H1 (cell line): ENCODE measurements at regions not wholly inside any gene's neighbourhood (a gene's known extent, or its start where the extent isn't known, plus 50 kb on each side); places are given as distances from the start of the nearest gene placed in this dataset.

ENCODE experiments used
- CTCF ChIA-PET: fragments of 300-600 bp; sonication (Branson Sonifier 250); formaldehyde crosslinking; loops from one replicate; lab custom pipeline; 2021; ENCODE audit not compliant: partially characterized antibody; lab: Charles Lee
- POLR2A ChIA-PET: fragments of 300-600 bp; sonication (Branson Sonifier 250); formaldehyde crosslinking; loops from one replicate; lab custom pipeline; 2021; ENCODE audit warnings: inconsistent platforms; ENCODE audit not compliant: partially characterized antibody; lab: Charles Lee
- DNase-seq, 2 experiments: peaks; one replicate each; pipeline versions ENCODE4 v3.0.0 to v3.0.0-alpha.2; 2010 to 2022; ENCODE audit warnings: low spot score in 2 of 2, low read depth in 1 of 2, mixed read lengths in 1 of 2
- FAIRE-seq: peaks from 2 replicates; lab custom pipeline; 2011; peaks lifted over from hg19 to GRCh38; lab: Jason Lieb, UNC
- H2AFZ ChIP-seq: 2 replicates; pipeline ENCODE4 v1.8.1; 2012; ENCODE audit warnings: low read length, inconsistent platforms
- H2AK5ac ChIP-seq: 2 replicates; pipeline ENCODE4 v1.6.1; 2013; ENCODE audit warnings: low read depth, low read length
- H2BK120ac ChIP-seq: replicated peaks from 2 replicates; pipeline ENCODE3; 2013; ENCODE audit warnings: low read depth, low read length, inconsistent platforms
- H2BK12ac ChIP-seq: 2 replicates; pipeline ENCODE4 v1.6.1; 2013; ENCODE audit warnings: low read depth, low read length
- H2BK15ac ChIP-seq: 2 replicates; pipeline ENCODE4 v1.6.1; 2013; ENCODE audit warnings: low read length
- H2BK20ac ChIP-seq: 2 replicates; pipeline ENCODE4 v1.6.1; 2013; ENCODE audit warnings: low read length
- H2BK5ac ChIP-seq: 2 replicates; pipeline ENCODE4 v1.6.1; 2013; ENCODE audit warnings: low read depth, low read length
- H3K14ac ChIP-seq: 2 replicates; pipeline ENCODE4 v1.6.1; 2013; ENCODE audit warnings: inconsistent platforms; ENCODE audit not compliant: insufficient read length
- H3K18ac ChIP-seq: 2 replicates; pipeline ENCODE4 v1.6.1; 2013; ENCODE audit warnings: low read length; ENCODE audit errors: extremely low read depth
- H3K23ac ChIP-seq: 2 replicates; pipeline ENCODE4 v1.6.1; 2013; ENCODE audit warnings: inconsistent platforms; ENCODE audit not compliant: insufficient read length
- H3K23me2 ChIP-seq: 2 replicates; pipeline ENCODE4 v1.6.1; 2013; ENCODE audit warnings: low read depth, low read length
- H3K27ac ChIP-seq: 2 replicates; pipeline ENCODE4 v1.6.1; 2011; ENCODE audit warnings: low read depth, low read length, inconsistent platforms
- H3K27me3 ChIP-seq, 4 experiments: replicated peaks in 1 of 4; 1 replicate in 1 of 4; 2 replicates in 3 of 4; pipeline versions ENCODE4 v1.6.1 to v1.8.1; 2011 to 2013; ENCODE audit warnings: low read length in 3 of 4, mild to moderate bottlenecking in 3 of 4, inconsistent platforms in 2 of 4, mixed read lengths in 2 of 4, moderate library complexity in 1 of 4; ENCODE audit not compliant: control insufficient read depth in 3 of 4, insufficient read depth in 3 of 4; ENCODE audit errors: extremely low read depth in 1 of 4
- H3K36me3 ChIP-seq, 4 experiments: 2 replicates each; pipeline versions ENCODE4 v1.6.1 to v1.8.1; 2011 to 2013; ENCODE audit warnings: mild to moderate bottlenecking in 4 of 4, low read length in 3 of 4, moderate library complexity in 2 of 4, control low read depth in 1 of 4, inconsistent platforms in 1 of 4; ENCODE audit not compliant: insufficient read depth in 4 of 4, control insufficient read depth in 2 of 4
- H3K4ac ChIP-seq: replicated peaks from 2 replicates; pipeline ENCODE3; 2013; ENCODE audit warnings: low read length, low read depth, mixed read lengths, inconsistent platforms; ENCODE audit not compliant: insufficient read length
- H3K4me1 ChIP-seq, 4 experiments: replicated peaks in 1 of 4; 1 replicate in 1 of 4; 2 replicates in 3 of 4; pipeline versions ENCODE4 v1.6.1 to v1.8.1; 2011 to 2013; ENCODE audit warnings: low read length in 3 of 4, inconsistent platforms in 2 of 4, mixed read lengths in 1 of 4; ENCODE audit not compliant: insufficient read depth in 4 of 4, control insufficient read depth in 3 of 4
- H3K4me2 ChIP-seq, 2 experiments: 2 replicates each; pipeline versions ENCODE4 v1.6.1 to v1.8.1; 2011 to 2013; ENCODE audit warnings: low read depth in 2 of 2, low read length in 2 of 2, control low read depth in 1 of 2, inconsistent platforms in 1 of 2, mild to moderate bottlenecking in 1 of 2; ENCODE audit not compliant: insufficient read depth in 1 of 2
- H3K4me3 ChIP-seq, 4 experiments: fragments of 200-600, 300-600 bp in 1 of 4; sonication (generic), shearing (Covaris generic), sonication (Bioruptor Twin) in 1 of 4; 2 replicates each; pipeline versions ENCODE4 v1.5.1 to v1.8.1; 2011 to 2016; ENCODE audit warnings: low read length in 4 of 4, low read depth in 3 of 4, control low read depth in 2 of 4, inconsistent platforms in 2 of 4, mild to moderate bottlenecking in 2 of 4, mixed read lengths in 1 of 4, moderate library complexity in 1 of 4; ENCODE audit not compliant: insufficient read depth in 2 of 4; ENCODE audit errors: extremely low read depth in 1 of 4
- H3K56ac ChIP-seq: replicated peaks from 2 replicates; pipeline ENCODE3; 2013; ENCODE audit warnings: low read depth, mild to moderate bottlenecking, mixed read lengths, low read length, inconsistent platforms; ENCODE audit not compliant: insufficient read length
- H3K79me1 ChIP-seq: 2 replicates; pipeline ENCODE4 v1.6.1; 2013; ENCODE audit warnings: low read depth, low read length, control low read depth
- H3K79me2 ChIP-seq, 2 experiments: 2 replicates each; pipeline versions ENCODE4 v1.6.1 to v1.8.1; 2012 to 2013; ENCODE audit warnings: low read length in 2 of 2, mild to moderate bottlenecking in 2 of 2, inconsistent platforms in 1 of 2; ENCODE audit not compliant: insufficient read depth in 2 of 2, control insufficient read depth in 1 of 2
- H3K9ac ChIP-seq, 4 experiments: replicated peaks in 1 of 4; 1 replicate in 1 of 4; 2 replicates in 3 of 4; pipeline versions ENCODE4 v1.6.1 to v1.8.1; 2011 to 2013; ENCODE audit warnings: low read depth in 3 of 4, low read length in 3 of 4, control low read depth in 2 of 4, mild to moderate bottlenecking in 2 of 4, moderate library complexity in 2 of 4, inconsistent platforms in 1 of 4; ENCODE audit errors: extremely low read depth in 1 of 4
- H3K9me3 ChIP-seq, 2 experiments: 2 replicates each; pipeline versions ENCODE4 v1.6.1 to v1.8.1; 2012 to 2013; ENCODE audit warnings: mild to moderate bottlenecking in 2 of 2, moderate library complexity in 2 of 2, control low read depth in 1 of 2, inconsistent platforms in 1 of 2, low read depth in 1 of 2, low read length in 1 of 2, mixed read lengths in 1 of 2; ENCODE audit not compliant: insufficient read depth in 2 of 2
- H4K20me1 ChIP-seq, 2 experiments: replicated peaks in 1 of 2; 2 replicates each; pipeline versions ENCODE3 to v1.8.1; 2011 to 2013; ENCODE audit warnings: inconsistent platforms in 2 of 2, low read length in 2 of 2, mild to moderate bottlenecking in 1 of 2; ENCODE audit not compliant: insufficient read depth in 2 of 2, control insufficient read depth in 1 of 2
- H4K5ac ChIP-seq: 2 replicates; pipeline ENCODE4 v1.6.1; 2013; ENCODE audit warnings: low read length, low read depth, mixed read lengths, inconsistent platforms; ENCODE audit not compliant: insufficient read length
- H4K8ac ChIP-seq: 2 replicates; pipeline ENCODE4 v1.8.0; 2013; ENCODE audit warnings: mild to moderate bottlenecking, moderate library complexity, low read length, inconsistent platforms; ENCODE audit not compliant: insufficient read depth; ENCODE audit errors: extremely low read depth
- H4K91ac ChIP-seq: replicated peaks from 2 replicates; pipeline ENCODE3; 2013; ENCODE audit warnings: low read length, mixed read lengths, inconsistent platforms; ENCODE audit not compliant: insufficient read length
- ASH2L ChIP-seq: fragments of 200-600, 300-600 bp; sonication (generic); IDR thresholded peaks from one replicate; pipeline ENCODE4 v1.7.1; 2017; ENCODE audit warnings: low read length
- HDAC2 ChIP-seq, 2 experiments: fragments of 300-600 bp in 1 of 2; sonication (generic) in 1 of 2; IDR thresholded peaks; 2 replicates each; pipeline ENCODE4 v1.6.1; 2011 to 2012; ENCODE audit warnings: low read depth in 2 of 2, low read length in 2 of 2, mild to moderate bottlenecking in 2 of 2, moderate library complexity in 2 of 2, borderline replicate concordance in 1 of 2, inconsistent platforms in 1 of 2
- KDM4A ChIP-seq: IDR thresholded peaks from one replicate; pipeline ENCODE4 v1.7.1; 2012; ENCODE audit warnings: low read depth, mild to moderate bottlenecking, moderate library complexity, low read length, inconsistent platforms; ENCODE audit not compliant: severe bottlenecking
- RBBP5 ChIP-seq: IDR thresholded peaks from 2 replicates; pipeline ENCODE4 v1.7.1; 2012; ENCODE audit warnings: low read depth, mild to moderate bottlenecking, inconsistent platforms, low read length, moderate library complexity, borderline replicate concordance
- RNF2 ChIP-seq: fragments of 200-900, 300-1000 bp; sonication (generic); IDR thresholded peaks from 2 replicates; pipeline ENCODE4 v1.7.1; 2016; ENCODE audit warnings: borderline replicate concordance, low read depth, mild to moderate bottlenecking, antibody characterized with exemption, low read length; ENCODE audit not compliant: poor library complexity, severe bottlenecking; ENCODE audit errors: missing control alignments
- TAF1 ChIP-seq: IDR thresholded peaks from 2 replicates; pipeline ENCODE4 v1.6.1; 2011; ENCODE audit warnings: mild to moderate bottlenecking, low read depth, low read length
- WGBS, 2 experiments: shearing (Covaris generic) in 1 of 2; methylation state at CpG; one replicate each; pipeline versions ENCODE4 v1.1.6 to v1.1.7; 2013 to 2015; ENCODE audit warnings: low lambda C conversion rate in 2 of 2, mixed read lengths in 2 of 2, inconsistent platforms in 1 of 2, low coverage in 1 of 2, missing lambda C conversion rate in 1 of 2; ENCODE audit not compliant: insufficient replicate concordance in 2 of 2, insufficient coverage in 1 of 2, insufficient read length in 1 of 2; ENCODE audit errors: extremely low coverage in 1 of 2, missing lambda C conversion rate in 1 of 2; 5-methylcytosine and 5-hydroxymethylcytosine counted together

DNA sequence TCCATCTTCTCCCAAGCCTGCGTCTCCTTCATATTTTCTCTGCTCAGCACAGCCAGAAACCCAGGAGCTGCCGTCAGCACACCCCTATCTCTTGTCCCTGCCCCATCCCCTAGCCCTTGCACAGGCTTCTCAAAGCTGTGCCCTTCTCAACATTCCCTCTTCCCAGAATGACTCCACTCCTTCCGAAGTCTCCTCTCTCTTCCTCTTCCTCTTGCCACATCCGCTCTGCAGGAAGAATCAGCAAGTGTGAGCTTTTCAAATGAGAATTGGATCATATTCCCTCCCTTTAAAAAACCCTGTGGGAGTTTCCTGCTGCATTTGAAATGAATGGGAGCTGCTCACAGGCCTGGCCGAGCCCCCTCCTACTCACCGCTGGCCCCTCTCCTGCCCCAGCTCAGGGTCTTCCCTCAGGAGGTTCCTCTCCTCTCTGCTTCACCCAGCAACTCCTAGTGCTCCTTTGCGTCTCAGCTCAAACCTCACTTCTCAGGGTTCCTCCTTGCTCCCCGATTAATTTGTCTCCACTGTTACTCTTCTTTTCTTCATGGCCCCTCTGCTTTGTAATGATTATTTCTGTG lies 528.5 kb upstream of the CCDC196 start:
- WGBS, 2 experiments, result 42% methylated on average over 8 of the region's 8 CpGs; no CpG with 5 or more reads in 1 of the 2 experiments
- no peaks in the 10 kb centered on the region for H3K27me3 ChIP-seq
- H3K23ac ChIP-seq, result no peak overlapping the region
- no peaks in the 10 kb centered on the region for H3K23me2 ChIP-seq
- H4K5ac ChIP-seq, result no peak overlapping the region
- no peaks in the 10 kb centered on the region; a peak in 2 of 4 replicates for H3K9me3 ChIP-seq
- H3K4me1 ChIP-seq, result peaks cover 3 to 13% (median 7%) of the 10 kb centered on the region in 4 experiments
- no peak overlapping the region for H2AK5ac ChIP-seq
- POLR2A ChIA-PET, result no interaction called here
- no peaks in the 10 kb centered on the region for H3K36me3 ChIP-seq
- H3K14ac ChIP-seq, result no peak overlapping the region
- H2BK120ac ChIP-seq, result peak overlapping the region; percentile 93
- H3K4ac ChIP-seq, result no peak overlapping the region
- H2BK12ac ChIP-seq, result peak overlapping the region; percentile 55; the same call in 1 of the 2 replicates
- H3K27ac ChIP-seq, result peak overlapping the region; percentile 20; the same call in 1 of the 2 replicates
- peak overlapping the region; percentile 25 to 39; a peak in 1 of 4 replicates for H3K4me2 ChIP-seq
- peak overlapping the region; percentile 79 for H4K91ac ChIP-seq
- H4K8ac ChIP-seq, result 0 out of 2 replicates have a peak overlapping the region, but pooled peaks have one; percentile 39
- H3K4me3 ChIP-seq, result no peak overlapping the region
- peak overlapping the region; percentile 93; the same call in 1 of the 2 replicates for H2BK15ac ChIP-seq
- no peak overlapping the region for H3K9ac ChIP-seq
- no peaks in the 10 kb centered on the region for H4K20me1 ChIP-seq
- H3K79me2 ChIP-seq, result no peaks in the 10 kb centered on the region
- DNase-seq, result peak in 1 of 2 experiments; percentile 50
- FAIRE-seq, result no peak
- 0 out of 2 replicates have a peak overlapping the region, but pooled peaks have one; percentile 26 for H2AFZ ChIP-seq
- H3K56ac ChIP-seq, result peak overlapping the region; percentile 60
- peak overlapping the region; percentile 93; the same call in 1 of the 2 replicates for H2BK5ac ChIP-seq
- CTCF ChIA-PET, result interaction anchor here (0.8 to 4.8 kb wide), 17 partner anchors 8 to 795 kb away, joined by 3 to 62 read pairs (median 4); partner anchors contain the start of gene FUT8
- peak overlapping the region; percentile 88; the same call in 1 of the 2 replicates for H2BK20ac ChIP-seq
- H3K18ac ChIP-seq, result peak overlapping the region; percentile 72; the same call in 1 of the 2 replicates
- no peaks in the 10 kb centered on the region for H3K79me1 ChIP-seq
- TF ChIP-seq TAF1, result no peak
- no peak for TF ChIP-seq HDAC2 (IDR thresholded peaks at IDR 0.05; ENCODE audit: borderline replicate concordance in 1 of 2, low read depth in 2 of 2, low read length in 2 of 2)
- TF ChIP-seq KDM4A, result peak; percentile 20
- no peak for TF ChIP-seq ASH2L
- TF ChIP-seq RBBP5, result no peak
- no peak for TF ChIP-seq RNF2
